KOPT-K1 (cell line): ENCODE measurements at regions not wholly inside any gene's neighbourhood (a gene's known extent, or its start where the extent isn't known, plus 50 kb on each side); places are given as distances from the start of the nearest gene placed in this dataset.
A peak's percentile ranks its signal among the peaks of the same experiment; 100 is the strongest.

Experiments used
- H3K27ac ChIP-seq: fragments of 200-600 bp; sonication (generic); 2 replicates; pipeline ENCODE4 v1.5.1; 2016; ENCODE audit warnings: antibody characterized with exemption, mild to moderate bottlenecking, low read depth, low read length; ENCODE audit not compliant: poor library complexity, severe bottlenecking
- H3K36me3 ChIP-seq: fragments of 200-600 bp; sonication (generic); 2 replicates; pipeline ENCODE4 v1.5.1; 2017; ENCODE audit warnings: antibody characterized with exemption, mild to moderate bottlenecking, low read length, moderate library complexity; ENCODE audit not compliant: insufficient read depth
- H3K9me3 ChIP-seq: fragments of 200-600 bp; sonication (generic); 2 replicates; pipeline ENCODE4 v1.5.1; 2017; ENCODE audit warnings: antibody characterized with exemption, low read length, mild to moderate bottlenecking; ENCODE audit not compliant: insufficient read depth, poor library complexity, severe bottlenecking

GRCh38 chr16:13291591-13292333 lies 390.4 kb downstream of the SHISA9 start:
- Histone ChIP-seq H3K27ac (no peak overlapping the region), H3K36me3 (no peaks in the 10 kb centered on the region), H3K9me3 (no peaks in the 10 kb centered on the region)

GRCh38 chr16:13296206-13296605 lies 394.8 kb downstream of the SHISA9 start:
- Histone ChIP-seq H3K36me3 (no peaks in the 10 kb centered on the region), H3K27ac (no peak overlapping the region), H3K9me3 (no peaks in the 10 kb centered on the region)

DNA sequence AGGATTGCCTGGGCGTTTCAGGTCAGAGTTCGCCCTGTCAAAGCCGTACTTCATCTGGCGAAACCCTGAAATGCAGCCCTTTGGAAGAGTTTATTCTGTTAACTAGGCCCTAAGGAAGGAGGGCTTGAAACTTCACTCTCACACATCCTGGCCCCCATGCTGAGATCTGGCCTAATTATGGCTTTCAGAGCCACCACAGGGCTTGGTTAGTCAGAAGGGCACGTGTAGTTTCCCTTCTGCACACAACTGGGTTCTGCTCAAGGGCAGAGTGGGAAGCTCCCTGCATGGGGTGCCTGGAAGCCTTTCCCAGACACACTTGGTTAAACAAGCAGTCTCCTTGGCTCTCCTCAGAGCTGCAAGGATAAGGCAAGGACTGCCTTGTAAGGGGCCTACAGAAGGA lies 397.3 kb downstream of the SHISA9 start:
- Histone ChIP-seq H3K9me3 (no peaks in the 10 kb centered on the region), H3K36me3 (no peaks in the 10 kb centered on the region), H3K27ac (no peak overlapping the region)

- Histone ChIP-seq H3K27ac (no peak overlapping the region), H3K9me3 (no peaks in the 10 kb centered on the region), H3K36me3 (no peaks in the 10 kb centered on the region)
Observed at GRCh38 chr16:13300066-13300840, 398.9 kb downstream of the SHISA9 start.

GRCh38 chr16:13305019-13305755 lies 403.8 kb downstream of the SHISA9 start:
- H3K27ac ChIP-seq: peak overlapping the region; percentile 57
- H3K36me3 ChIP-seq: no peaks in the 10 kb centered on the region
- H3K9me3 ChIP-seq: peaks cover 9% of the 10 kb centered on the region

GRCh38 chr16:13306161-13306995 lies 405.0 kb downstream of the SHISA9 start:
- Histone ChIP-seq H3K27ac (peak overlapping the region; percentile 57), H3K9me3 (peaks cover 9% of the 10 kb centered on the region), H3K36me3 (no peaks in the 10 kb centered on the region)

- H3K27ac ChIP-seq: peak overlapping the region; percentile 27
- peaks cover 9% of the 10 kb centered on the region for H3K9me3 ChIP-seq
- no peaks in the 10 kb centered on the region for H3K36me3 ChIP-seq
Observed at GRCh38 chr16:13307255-13307654, 405.9 kb downstream of the SHISA9 start.

DNA sequence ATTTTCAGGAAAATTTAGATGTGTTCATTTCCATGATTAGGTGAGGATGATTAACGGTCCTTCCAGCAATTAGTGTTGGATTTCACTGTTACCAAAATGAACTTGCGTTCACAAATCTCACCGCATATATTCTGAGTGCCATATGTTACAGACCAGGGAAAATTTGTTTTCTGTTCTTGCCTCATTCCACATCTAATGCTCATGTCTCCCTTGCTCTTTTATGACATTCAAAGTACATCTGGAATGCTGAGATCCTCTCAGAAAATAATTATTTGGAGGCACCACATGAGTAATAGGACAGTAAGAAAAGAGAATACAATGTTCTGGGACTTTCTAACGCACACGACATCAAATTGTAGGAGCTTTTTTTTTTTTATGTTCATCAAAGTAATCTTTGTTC lies 406.5 kb downstream of the SHISA9 start:
- Histone ChIP-seq H3K27ac (peak overlapping the region; percentile 27), H3K9me3 (peaks cover 9% of the 10 kb centered on the region), H3K36me3 (no peaks in the 10 kb centered on the region)

DNA sequence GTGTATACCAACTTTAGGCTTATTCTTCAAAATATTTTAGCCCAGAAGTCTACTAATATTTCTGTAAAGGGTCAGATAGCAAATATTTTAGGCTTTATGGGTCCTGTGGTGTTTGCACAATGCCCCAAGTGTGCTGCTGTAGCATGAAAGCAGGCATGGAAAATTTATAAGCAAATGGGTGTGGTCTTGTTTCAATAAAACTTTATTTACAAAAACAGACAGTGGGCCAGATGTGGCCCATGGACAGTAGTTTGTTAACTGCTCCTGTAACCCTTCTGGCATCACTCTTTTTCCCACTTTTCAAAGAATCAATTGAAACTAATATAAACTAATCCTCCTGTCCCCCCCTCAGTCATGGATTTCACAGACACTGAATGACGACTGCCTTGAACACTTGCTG lies 410.7 kb downstream of the SHISA9 start:
- Histone ChIP-seq H3K36me3 (no peaks in the 10 kb centered on the region), H3K9me3 (peaks cover 9% of the 10 kb centered on the region), H3K27ac (no peak overlapping the region)

GRCh38 chr16:13313351-13313750 lies 412.0 kb downstream of the SHISA9 start:
- no peak overlapping the region for H3K27ac ChIP-seq
- peaks cover 2% of the 10 kb centered on the region for H3K9me3 ChIP-seq
- no peaks in the 10 kb centered on the region for H3K36me3 ChIP-seq

GRCh38 chr16:13314633-13315032 lies 413.2 kb downstream of the SHISA9 start:
- Histone ChIP-seq H3K36me3 (no peaks in the 10 kb centered on the region), H3K27ac (no peak overlapping the region), H3K9me3 (no peaks in the 10 kb centered on the region)

DNA sequence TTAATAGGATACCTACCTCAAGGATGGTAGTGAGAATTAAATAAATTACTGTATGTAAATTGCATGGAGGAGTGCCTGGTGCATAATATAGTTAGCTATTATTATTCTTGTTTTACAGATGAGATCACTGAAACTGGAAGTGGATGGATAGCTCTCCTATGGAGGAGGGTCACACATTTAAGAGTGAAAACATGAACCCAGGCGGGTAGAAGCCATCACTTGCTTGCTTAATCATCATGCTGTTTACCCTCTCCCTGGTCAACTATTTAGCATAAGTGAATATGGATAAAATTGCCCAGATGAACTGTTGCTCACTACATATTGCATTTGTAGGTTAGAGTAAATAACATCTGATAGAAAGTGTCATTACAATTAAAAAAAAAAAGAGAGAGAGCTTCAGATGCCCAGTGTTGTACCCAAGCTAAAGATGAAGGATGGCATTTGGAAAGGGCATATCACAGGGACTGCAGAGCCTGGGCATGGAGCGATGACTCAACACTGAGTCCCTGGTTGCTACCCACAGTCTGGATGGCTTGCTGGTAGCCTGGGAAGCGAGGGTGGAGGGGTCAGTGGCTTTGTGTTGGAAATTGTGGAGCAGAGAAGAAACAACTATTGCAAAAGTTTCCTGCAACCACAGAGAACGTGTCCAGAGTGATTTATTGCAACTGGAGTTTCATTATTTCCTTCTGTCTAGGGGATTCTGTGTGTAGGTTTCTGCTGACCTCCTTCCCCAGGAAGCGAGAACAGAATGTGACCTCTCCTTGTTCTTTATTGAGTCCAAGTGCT lies 414.4 kb downstream of the SHISA9 start:
- Histone ChIP-seq H3K27ac (no peak overlapping the region), H3K36me3 (no peaks in the 10 kb centered on the region), H3K9me3 (no peaks in the 10 kb centered on the region)

GRCh38 chr16:13322336-13322735 lies 420.9 kb downstream of the SHISA9 start:
- Histone ChIP-seq H3K36me3 (no peaks in the 10 kb centered on the region), H3K27ac (no peak overlapping the region), H3K9me3 (no peaks in the 10 kb centered on the region)

- H3K27ac ChIP-seq: no peak overlapping the region
- H3K9me3 ChIP-seq: no peaks in the 10 kb centered on the region
- H3K36me3 ChIP-seq: no peaks in the 10 kb centered on the region
Observed at GRCh38 chr16:13324851-13325250, 423.5 kb downstream of the SHISA9 start.
